ENCODE measurements at regions not wholly inside any gene's neighbourhood (a gene's known extent, or its start where the extent isn't known, plus 50 kb on each side); places are given as distances from the start of the nearest gene placed in this dataset.

- no peak for TF ChIP-seq CTCF (conservative IDR thresholded peaks at IDR 0.05; ENCODE audit: low read depth, low read length)
- no peak for TF ChIP-seq POLR2A (IDR thresholded peaks at IDR 0.05; ENCODE audit: low read depth, low read length)
- TF ChIP-seq SMC3 (IDR thresholded peaks at IDR 0.05; ENCODE audit: low read depth, low read length), result no peak
- no peak for TF ChIP-seq ELK1 (IDR thresholded peaks at IDR 0.05; ENCODE audit: borderline replicate concordance, low read depth, low read length)
- no peak for TF ChIP-seq USF2 (IDR thresholded peaks at IDR 0.05; ENCODE audit: low read depth, low read length)
- no peak for TF ChIP-seq FOS (IDR thresholded peaks at IDR 0.05; ENCODE audit: low read depth, low read length)
Observed at GRCh38 chr10:52688899-52689298, 83.7 kb downstream of the MBL2 start.

Measured in IMR-90 (cell line).